A549 (cell line): ENCODE measurements at regions not wholly inside any gene's neighbourhood (a gene's known extent, or its start where the extent isn't known, plus 50 kb on each side); places are given as distances from the start of the nearest gene placed in this dataset.

Experiments used
- ATAC-seq, 2 experiments: fragments of 200-7000 bp in 1 of 2; fragments of >200 bp in 1 of 2; cut with Nextera tagmentation in 1 of 2; cut with Tn5 transposase in 1 of 2; 3 replicates each; pipeline versions ENCODE4 v1.8.0 to v1.9.1; 2018 to 2020; ENCODE audit warnings: mild to moderate bottlenecking in 1 of 2, moderate library complexity in 1 of 2
- CTCF ChIA-PET: fragments of 300-600 bp; sonication (Branson Sonifier 250); formaldehyde crosslinking; extraction: SDS; loops from one replicate; lab custom pipeline; 2021; ENCODE audit warnings: antibody characterized with exemption, inconsistent platforms; lab: Yijun Ruan, JAX
- POLR2A ChIA-PET: fragments of 350-600 bp; formaldehyde crosslinking; extraction: SDS; loops from one replicate; lab custom pipeline; 2021; ENCODE audit warnings: antibody characterized with exemption, inconsistent platforms; lab: Yijun Ruan, JAX
- DNase-seq, 2 experiments: peaks; one replicate each; pipeline versions ENCODE4 v3.0.0 to v3.0.0-alpha.2; 2011 to 2016; ENCODE audit warnings: low read depth in 1 of 2, low spot score in 1 of 2
- FAIRE-seq: peaks from 2 replicates; lab custom pipeline; 2011; peaks lifted over from hg19 to GRCh38; lab: Jason Lieb, UNC
- H3K27ac ChIP-seq, 2 experiments: fragments of >200 bp; sonication (Bioruptor Twin); formaldehyde crosslinking; 3 replicates each; pipeline ENCODE4 v1.5.1; 2016 to 2017
- H3K4me1 ChIP-seq: fragments of >200 bp; sonication (Bioruptor Twin); formaldehyde crosslinking; 3 replicates; pipeline ENCODE4 v1.6.1; 2016
- H3K4me2 ChIP-seq: fragments of >200 bp; sonication (Bioruptor Twin); formaldehyde crosslinking; 3 replicates; pipeline ENCODE4 v1.6.1; 2016
- H3K4me3 ChIP-seq: fragments of >200 bp; sonication (Bioruptor Twin); formaldehyde crosslinking; 3 replicates; pipeline ENCODE4 v1.5.1; 2016
- H3K9me3 ChIP-seq: fragments of >200 bp; sonication (Bioruptor Twin); formaldehyde crosslinking; 3 replicates; pipeline ENCODE4 v1.6.1; 2016
- ATOH8 ChIP-seq: fragments of 250-450 bp; sonication (Bioruptor Pico); IDR thresholded peaks from 2 replicates; pipeline ENCODE4 v1.5.0; 2020; ENCODE audit warnings: low read depth, mild to moderate bottlenecking, moderate library complexity
- CBX2 ChIP-seq: fragments of 200-600 bp; sonication (generic); IDR thresholded peaks from 2 replicates; pipeline ENCODE4 v1.6.1; 2016; ENCODE audit warnings: low read depth, mild to moderate bottlenecking, borderline replicate concordance
- CBX8 ChIP-seq: fragments of 200-600 bp; sonication (generic); IDR thresholded peaks from 2 replicates; pipeline ENCODE4 v1.6.1; 2016
- CEBPB ChIP-seq, 2 experiments: fragments of >200 bp in 1 of 2; sonication (Bioruptor Twin) in 1 of 2; formaldehyde crosslinking in 1 of 2; IDR thresholded peaks; 2 replicates each; pipeline ENCODE4 v1.6.1; 2012 to 2016
- CHD2 ChIP-seq: fragments of 150-350 bp; IDR thresholded peaks from 2 replicates; pipeline ENCODE4 v1.6.1; 2014; ENCODE audit warnings: low read length; ENCODE audit not compliant: partially characterized antibody
- EHF ChIP-seq: fragments of 250-450 bp; sonication (Bioruptor Pico); IDR thresholded peaks from 2 replicates; pipeline ENCODE4 v1.5.0; 2020; ENCODE audit warnings: mild to moderate bottlenecking
- EHMT2 ChIP-seq: fragments of 200-600 bp; sonication (generic); IDR thresholded peaks from 2 replicates; pipeline ENCODE4 v1.6.1; 2016; ENCODE audit warnings: antibody characterized with exemption, low read depth, mild to moderate bottlenecking, moderate library complexity
- FOSL2 ChIP-seq, 2 experiments: fragments of 450-650 bp in 1 of 2; fragments of >200 bp in 1 of 2; sonication (Bioruptor Twin) in 1 of 2; formaldehyde crosslinking; IDR thresholded peaks; 2 replicates each; pipeline versions ENCODE4 v1.5.0 to v1.6.1; 2016 to 2020; ENCODE audit warnings: mild to moderate bottlenecking in 1 of 2, moderate library complexity in 1 of 2
- FOXS1 ChIP-seq: fragments of 250-450 bp; sonication (Bioruptor Pico); IDR thresholded peaks from 2 replicates; pipeline ENCODE4 v1.5.0; 2020; ENCODE audit warnings: mild to moderate bottlenecking, moderate library complexity
- HEYL ChIP-seq: fragments of 250-450 bp; sonication (Bioruptor Pico); IDR thresholded peaks from 2 replicates; pipeline ENCODE4 v1.8.0; 2021; ENCODE audit warnings: mild to moderate bottlenecking, moderate library complexity
- HOXB13 ChIP-seq: fragments of 250-450 bp; sonication (Bioruptor Pico); IDR thresholded peaks from 2 replicates; pipeline ENCODE4 v1.5.0; 2020; ENCODE audit warnings: low read depth, mild to moderate bottlenecking, moderate library complexity
- KDM5A ChIP-seq: fragments of 200-600 bp; sonication (generic); IDR thresholded peaks from 2 replicates; pipeline ENCODE4 v1.6.1; 2016; ENCODE audit warnings: antibody characterized with exemption, mild to moderate bottlenecking
- MAZ ChIP-seq: fragments of 150-350 bp; IDR thresholded peaks from 2 replicates; pipeline ENCODE4 v1.6.1; 2014; ENCODE audit warnings: antibody characterized with exemption, low read depth, low read length, borderline replicate concordance
- MYC ChIP-seq: IDR thresholded peaks from 2 replicates; pipeline ENCODE4 v1.6.1; 2012; ENCODE audit warnings: mild to moderate bottlenecking, inconsistent platforms, low read length, improper control_type of control experiment, borderline replicate concordance
- NPAS2 ChIP-seq: fragments of 250-450 bp; sonication (Bioruptor Pico); IDR thresholded peaks from 2 replicates; pipeline ENCODE4 v1.8.0; 2022; ENCODE audit warnings: mild to moderate bottlenecking, moderate library complexity, borderline replicate concordance
- PHF8 ChIP-seq: fragments of 200-600 bp; sonication (generic); IDR thresholded peaks from 2 replicates; pipeline ENCODE4 v1.6.1; 2016; ENCODE audit warnings: low read depth, mild to moderate bottlenecking, antibody characterized with exemption, moderate library complexity, borderline replicate concordance
- POLR2AphosphoS2 ChIP-seq: conservative IDR thresholded peaks from 2 replicates; pipeline ENCODE4 v1.6.1; 2012; ENCODE audit warnings: low read length, improper control_type of control experiment, inconsistent platforms
- RAD21 ChIP-seq, 2 experiments: fragments of >200 bp in 1 of 2; sonication (Bioruptor Twin) in 1 of 2; formaldehyde crosslinking in 1 of 2; IDR thresholded peaks in 1 of 2; conservative IDR thresholded peaks in 1 of 2; 2 replicates in 1 of 2; 3 replicates in 1 of 2; pipeline ENCODE4 v1.6.1; 2012 to 2018; ENCODE audit warnings: inconsistent platforms in 1 of 2
- RCOR1 ChIP-seq: fragments of 150-350 bp; IDR thresholded peaks from 2 replicates; pipeline ENCODE4 v1.6.1; 2014; ENCODE audit warnings: antibody characterized with exemption, low read length, low read depth
- RNF2 ChIP-seq: fragments of 200-600 bp; sonication (generic); IDR thresholded peaks from 2 replicates; pipeline ENCODE4 v1.6.1; 2016; ENCODE audit warnings: low read depth, mild to moderate bottlenecking, antibody characterized with exemption, moderate library complexity, borderline replicate concordance
- TFCP2L1 ChIP-seq: fragments of 250-450 bp; sonication (Bioruptor Pico); IDR thresholded peaks from 2 replicates; pipeline ENCODE4 v1.5.0; 2021; ENCODE audit warnings: mild to moderate bottlenecking
- TP53 ChIP-seq: fragments of 250-450 bp; sonication (Bioruptor Pico); IDR thresholded peaks from 2 replicates; pipeline ENCODE4 v1.5.0; 2021; ENCODE audit warnings: mild to moderate bottlenecking, moderate library complexity
- ZC3H11A ChIP-seq: fragments of 450-650 bp; IDR thresholded peaks from 2 replicates; pipeline ENCODE4 v1.6.1; 2014; ENCODE audit warnings: antibody characterized with exemption, mild to moderate bottlenecking
- ZSCAN20 ChIP-seq: fragments of 250-450 bp; sonication (Bioruptor Pico); IDR thresholded peaks from 2 replicates; pipeline ENCODE4 v1.8.0; 2022; ENCODE audit warnings: mild to moderate bottlenecking, moderate library complexity
- WGBS: methylation state at CpG from one replicate; pipeline ENCODE4 v1.1.6; 2017; ENCODE audit errors: missing lambda C conversion rate; 5-methylcytosine and 5-hydroxymethylcytosine counted together
- TF ChIP-seq, protein P1 (sequence below): fragments of 250-450 bp; sonication (Bioruptor Pico); IDR thresholded peaks from 2 replicates; pipeline ENCODE4 v1.5.0; 2021; ENCODE audit warnings: mild to moderate bottlenecking, moderate library complexity, borderline replicate concordance
- TF ChIP-seq, protein P2 (sequence below): IDR thresholded peaks from 2 replicates; pipeline ENCODE4 v1.6.1; 2012
- TF ChIP-seq, protein P3 (sequence below): fragments of 150-350 bp; IDR thresholded peaks from 2 replicates; pipeline ENCODE4 v1.6.1; 2014; ENCODE audit warnings: low read depth, mild to moderate bottlenecking, low read length
- TF ChIP-seq, protein P4 (sequence below): IDR thresholded peaks from 2 replicates; pipeline ENCODE4 v1.6.1; 2012

GRCh38 chr6:164014346-164015087 is 600.0 kb downstream of the QKI start:
- TF ChIP-seq, protein P1, sequence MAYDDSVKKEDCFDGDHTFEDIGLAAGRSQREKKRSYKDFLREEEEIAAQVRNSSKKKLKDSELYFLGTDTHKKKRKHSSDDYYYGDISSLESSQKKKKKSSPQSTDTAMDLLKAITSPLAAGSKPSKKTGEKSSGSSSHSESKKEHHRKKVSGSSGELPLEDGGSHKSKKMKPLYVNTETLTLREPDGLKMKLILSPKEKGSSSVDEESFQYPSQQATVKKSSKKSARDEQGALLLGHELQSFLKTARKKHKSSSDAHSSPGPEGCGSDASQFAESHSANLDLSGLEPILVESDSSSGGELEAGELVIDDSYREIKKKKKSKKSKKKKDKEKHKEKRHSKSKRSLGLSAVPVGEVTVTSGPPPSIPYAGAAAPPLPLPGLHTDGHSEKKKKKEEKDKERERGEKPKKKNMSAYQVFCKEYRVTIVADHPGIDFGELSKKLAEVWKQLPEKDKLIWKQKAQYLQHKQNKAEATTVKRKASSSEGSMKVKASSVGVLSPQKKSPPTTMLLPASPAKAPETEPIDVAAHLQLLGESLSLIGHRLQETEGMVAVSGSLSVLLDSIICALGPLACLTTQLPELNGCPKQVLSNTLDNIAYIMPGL, result no peak
- no peak for TF ChIP-seq ZC3H11A
- TF ChIP-seq FOSL2 (IDR thresholded peaks at IDR 0.05), result no peak
- TF ChIP-seq FOSL2 (CRISPR knock-in tag; IDR thresholded peaks at IDR 0.05), result no peak
- no peak for TF ChIP-seq KDM5A
- TF ChIP-seq, protein P2, sequence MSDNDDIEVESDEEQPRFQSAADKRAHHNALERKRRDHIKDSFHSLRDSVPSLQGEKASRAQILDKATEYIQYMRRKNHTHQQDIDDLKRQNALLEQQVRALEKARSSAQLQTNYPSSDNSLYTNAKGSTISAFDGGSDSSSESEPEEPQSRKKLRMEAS, result no peak
- TF ChIP-seq PHF8, result no peak
- no peak for TF ChIP-seq POLR2AphosphoS2
- TF ChIP-seq ATOH8 (CRISPR knock-in tag), result no peak
- TF ChIP-seq, protein P3, sequence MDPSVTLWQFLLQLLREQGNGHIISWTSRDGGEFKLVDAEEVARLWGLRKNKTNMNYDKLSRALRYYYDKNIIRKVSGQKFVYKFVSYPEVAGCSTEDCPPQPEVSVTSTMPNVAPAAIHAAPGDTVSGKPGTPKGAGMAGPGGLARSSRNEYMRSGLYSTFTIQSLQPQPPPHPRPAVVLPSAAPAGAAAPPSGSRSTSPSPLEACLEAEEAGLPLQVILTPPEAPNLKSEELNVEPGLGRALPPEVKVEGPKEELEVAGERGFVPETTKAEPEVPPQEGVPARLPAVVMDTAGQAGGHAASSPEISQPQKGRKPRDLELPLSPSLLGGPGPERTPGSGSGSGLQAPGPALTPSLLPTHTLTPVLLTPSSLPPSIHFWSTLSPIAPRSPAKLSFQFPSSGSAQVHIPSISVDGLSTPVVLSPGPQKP, result no peak
- TF ChIP-seq RNF2, result no peak
- no peak for TF ChIP-seq EHF (CRISPR knock-in tag)
- no peak for TF ChIP-seq CHD2
- TF ChIP-seq CBX8, result no peak
- TF ChIP-seq HEYL (CRISPR knock-in tag), result no peak
- no peak for TF ChIP-seq MAZ
- no peak for TF ChIP-seq ZSCAN20 (CRISPR knock-in tag)
- no peak for TF ChIP-seq CBX2
- no peak for TF ChIP-seq TFCP2L1
- TF ChIP-seq CEBPB (IDR thresholded peaks at IDR 0.05), result no peak
- TF ChIP-seq FOXS1 (CRISPR knock-in tag), result no peak
- H3K4me3 ChIP-seq, result no peak overlapping the region
- CTCF ChIA-PET, result no interaction called here
- no peak overlapping the region for H3K4me2 ChIP-seq
- DNase-seq, result no peak
- H3K4me1 ChIP-seq, result no peaks in the 10 kb centered on the region
- POLR2A ChIA-PET, result no interaction called here
- no peaks in the 10 kb centered on the region for H3K9me3 ChIP-seq
- WGBS, result 25% methylated on average over 11 of the region's 11 CpGs
- no peak for ATAC-seq
- no peak for FAIRE-seq
- H3K27ac ChIP-seq, result no peak overlapping the region

DNA sequence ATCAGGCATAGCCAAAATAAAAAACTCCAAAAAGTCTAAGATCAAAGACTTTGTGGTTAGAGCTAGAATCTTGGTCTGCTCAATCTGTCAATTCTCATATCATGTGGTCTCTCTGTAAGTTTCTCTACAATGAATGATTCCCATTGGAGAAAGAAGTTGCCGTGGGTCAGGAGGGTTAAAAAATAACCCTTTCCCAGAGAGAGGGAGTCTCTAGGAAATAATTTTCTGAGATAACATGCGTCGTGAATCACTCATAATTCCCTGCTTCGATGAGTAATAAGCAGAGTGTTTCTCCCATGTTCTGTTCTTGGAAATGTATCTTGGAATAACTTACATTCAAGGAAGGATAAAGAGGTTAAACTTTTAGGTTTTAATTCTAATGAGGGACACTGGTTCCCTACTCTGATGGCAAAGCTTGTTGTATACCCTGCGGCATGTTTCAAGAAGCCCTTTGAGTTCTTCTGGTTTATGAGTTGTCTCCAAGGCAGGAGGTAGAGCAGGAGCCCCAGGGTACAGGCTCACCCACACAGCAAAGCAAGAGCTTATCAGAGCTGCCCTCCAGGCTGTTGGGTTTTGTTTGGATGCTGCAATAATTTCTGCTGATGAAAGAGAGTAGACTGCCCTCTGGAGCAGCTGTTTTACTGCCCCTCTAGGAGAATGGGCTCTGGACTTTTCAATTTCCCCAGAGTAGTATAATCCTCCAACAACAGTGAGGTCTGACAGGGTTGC is 599.1 kb downstream of the QKI start:
- H3K9me3 ChIP-seq, result no peaks in the 10 kb centered on the region
- ChIA-PET POLR2A (no interaction called here), CTCF (no interaction called here)
- FAIRE-seq, result no peak
- no peak overlapping the region for H3K4me3 ChIP-seq
- no peak for TF ChIP-seq TP53 (CRISPR knock-in tag)
- TF ChIP-seq NPAS2 (CRISPR knock-in tag), result no peak
- TF ChIP-seq MYC, result no peak
- TF ChIP-seq EHMT2, result no peak
- no peak for TF ChIP-seq HOXB13 (CRISPR knock-in tag)
- no peak for TF ChIP-seq RCOR1
- TF ChIP-seq RAD21 (conservative IDR thresholded peaks at IDR 0.05 in 1 of 2, IDR thresholded peaks at IDR 0.05 in 1 of 2), result no peak
- TF ChIP-seq, protein P4, sequence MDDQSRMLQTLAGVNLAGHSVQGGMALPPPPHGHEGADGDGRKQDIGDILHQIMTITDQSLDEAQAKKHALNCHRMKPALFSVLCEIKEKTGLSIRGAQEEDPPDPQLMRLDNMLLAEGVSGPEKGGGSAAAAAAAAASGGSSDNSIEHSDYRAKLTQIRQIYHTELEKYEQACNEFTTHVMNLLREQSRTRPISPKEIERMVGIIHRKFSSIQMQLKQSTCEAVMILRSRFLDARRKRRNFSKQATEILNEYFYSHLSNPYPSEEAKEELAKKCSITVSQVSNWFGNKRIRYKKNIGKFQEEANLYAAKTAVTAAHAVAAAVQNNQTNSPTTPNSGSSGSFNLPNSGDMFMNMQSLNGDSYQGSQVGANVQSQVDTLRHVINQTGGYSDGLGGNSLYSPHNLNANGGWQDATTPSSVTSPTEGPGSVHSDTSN, result no peak
- no peak for TF ChIP-seq CEBPB (IDR thresholded peaks at IDR 0.05)
- no peak for TF ChIP-seq ZSCAN20 (CRISPR knock-in tag)
- no peaks in the 10 kb centered on the region for H3K4me1 ChIP-seq
- no peak overlapping the region for H3K27ac ChIP-seq
- ATAC-seq, result no peak
- no peak overlapping the region for H3K4me2 ChIP-seq
- WGBS, result 39% methylated on average over 5 of the region's 5 CpGs
- no peak for DNase-seq
